GM12873 (cell line): ENCODE measurements at regions not wholly inside any gene's neighbourhood (a gene's known extent, or its start where the extent isn't known, plus 50 kb on each side); places are given as distances from the start of the nearest gene placed in this dataset.

Source experiments
- CTCF ChIP-seq: IDR thresholded peaks from 2 replicates; pipeline ENCODE4 v1.5.1; 2012; ENCODE audit warnings: low read depth, mild to moderate bottlenecking, moderate library complexity, low read length, control low read depth; ENCODE audit not compliant: insufficient read depth; ENCODE audit errors: missing control alignments

GRCh38 chr3:157611536-157612076 is 108.4 kb upstream of the VEPH1 start:
- TF ChIP-seq CTCF: no peak

GRCh38 chr3:157610876-157611535 is 107.8 kb upstream of the VEPH1 start:
- TF ChIP-seq CTCF: no peak

GRCh38 chr3:157607826-157608405 is 104.7 kb upstream of the VEPH1 start:
- no peak for TF ChIP-seq CTCF

- TF ChIP-seq CTCF: no peak
Observed at GRCh38 chr3:157606852-157607197, 103.6 kb upstream of the VEPH1 start.

GRCh38 chr3:157606011-157606851 is 103.0 kb upstream of the VEPH1 start:
- peak; percentile 84 for TF ChIP-seq CTCF

- no peak for TF ChIP-seq CTCF
Observed at GRCh38 chr3:157605356-157605755, 102.1 kb upstream of the VEPH1 start.

GRCh38 chr3:157602424-157602823 is 99.2 kb upstream of the VEPH1 start:
- no peak for TF ChIP-seq CTCF
